ENCODE measurements at regions not wholly inside any gene's neighbourhood (a gene's known extent, or its start where the extent isn't known, plus 50 kb on each side); places are given as distances from the start of the nearest gene placed in this dataset.
"Not testable (repeated sequence)": the region's sequence is repeated elsewhere in the genome, so short reads cannot be mapped to it uniquely, and the experiment has no call there.

GRCh38 chr1:90282811-90283210 lies 287.9 kb downstream of the ZNF326 start:
- DNase-seq, result no peak

- DNase-seq, result not testable (repeated sequence)
These were observed 287.0 kb downstream of the ZNF326 start for GRCh38 chr1:90281886-90282285.

GRCh38 chr1:90277270-90277669 lies 282.4 kb downstream of the ZNF326 start:
- no peak for DNase-seq

- no peak for DNase-seq
These were observed 279.5 kb downstream of the ZNF326 start for GRCh38 chr1:90274376-90274775.

GRCh38 chr1:90273241-90273774 lies 278.4 kb downstream of the ZNF326 start:
- DNase-seq, result no peak

- DNase-seq, result no peak
These were observed 267.9 kb downstream of the ZNF326 start for GRCh38 chr1:90262791-90263190.

- no peak for DNase-seq
These were observed 267.4 kb downstream of the ZNF326 start for GRCh38 chr1:90262286-90262685.

GRCh38 chr1:90246069-90246468 lies 251.2 kb downstream of the ZNF326 start:
- no peak for DNase-seq

- DNase-seq, result no peak
These were observed 241.6 kb downstream of the ZNF326 start for GRCh38 chr1:90236493-90236892.

- no peak for DNase-seq
These were observed 228.5 kb downstream of the ZNF326 start for GRCh38 chr1:90223401-90223800.

- DNase-seq, result no peak
These were observed 226.2 kb downstream of the ZNF326 start for GRCh38 chr1:90220941-90221693.

- DNase-seq, result no peak
These were observed 225.6 kb downstream of the ZNF326 start for GRCh38 chr1:90220496-90220895.

GRCh38 chr1:90219166-90219871 lies 224.4 kb downstream of the ZNF326 start:
- DNase-seq, result not testable (repeated sequence)

- DNase-seq, result no peak
These were observed 216.0 kb downstream of the ZNF326 start for GRCh38 chr1:90210633-90211491.

- DNase-seq, result no peak
These were observed 214.0 kb downstream of the ZNF326 start for GRCh38 chr1:90208949-90209348.

- DNase-seq, result no peak
These were observed 211.3 kb downstream of the ZNF326 start for GRCh38 chr1:90206260-90206659.

GRCh38 chr1:90204780-90205179 lies 209.9 kb downstream of the ZNF326 start:
- no peak for DNase-seq

GRCh38 chr1:90204023-90204590 lies 209.2 kb downstream of the ZNF326 start:
- no peak for DNase-seq

GRCh38 chr1:90201467-90202358 lies 206.8 kb downstream of the ZNF326 start:
- DNase-seq, result no peak

GRCh38 chr1:90200646-90201205 lies 205.8 kb downstream of the ZNF326 start:
- no peak for DNase-seq

- DNase-seq, result no peak
These were observed 203.9 kb downstream of the ZNF326 start for GRCh38 chr1:90198616-90199332.

Measured in activated CD4-positive, alpha-beta T cell treated with anti-CD3 and anti-CD28 coated beads for 48 hours (primary cell).